GM12891 (cell line): ENCODE measurements at regions not wholly inside any gene's neighbourhood (a gene's known extent, or its start where the extent isn't known, plus 50 kb on each side); places are given as distances from the start of the nearest gene placed in this dataset.

Experiments used
- PAX5 ChIP-seq: IDR thresholded peaks from 2 replicates; pipeline ENCODE4 v1.6.1; 2011; ENCODE audit warnings: low read length, moderate library complexity, mild to moderate bottlenecking; ENCODE audit not compliant: insufficient read depth, severe bottlenecking
- POLR2A ChIP-seq: IDR thresholded peaks from 2 replicates; pipeline ENCODE4 v1.6.1; 2011; ENCODE audit warnings: low read depth, low read length, control low read depth
- POLR2AphosphoS5 ChIP-seq: IDR thresholded peaks from 2 replicates; pipeline ENCODE4 v1.6.1; 2011; ENCODE audit warnings: low read depth, low read length, control low read depth
- POU2F2 ChIP-seq: IDR thresholded peaks from 2 replicates; pipeline ENCODE4 v1.6.1; 2011; ENCODE audit warnings: low read depth, mild to moderate bottlenecking, control low read depth, low read length, moderate library complexity
- SPI1 ChIP-seq: IDR thresholded peaks from 2 replicates; pipeline ENCODE4 v1.6.1; 2011; ENCODE audit warnings: low read depth, low read length, control low read depth
- TAF1 ChIP-seq: IDR thresholded peaks from 2 replicates; pipeline ENCODE4 v1.6.1; 2011; ENCODE audit warnings: low read depth, low read length, control low read depth

- TF ChIP-seq POLR2A: no peak
- no peak for TF ChIP-seq TAF1
- no peak for TF ChIP-seq PAX5
- no peak for TF ChIP-seq POLR2AphosphoS5
- no peak for TF ChIP-seq SPI1
- no peak for TF ChIP-seq POU2F2
Observed at GRCh38 chr2:145650226-145650625, 1130.3 kb upstream of the ZEB2 start.
